ENCODE measurements at regions not wholly inside any gene's neighbourhood (a gene's known extent, or its start where the extent isn't known, plus 50 kb on each side); places are given as distances from the start of the nearest gene placed in this dataset.

DNA sequence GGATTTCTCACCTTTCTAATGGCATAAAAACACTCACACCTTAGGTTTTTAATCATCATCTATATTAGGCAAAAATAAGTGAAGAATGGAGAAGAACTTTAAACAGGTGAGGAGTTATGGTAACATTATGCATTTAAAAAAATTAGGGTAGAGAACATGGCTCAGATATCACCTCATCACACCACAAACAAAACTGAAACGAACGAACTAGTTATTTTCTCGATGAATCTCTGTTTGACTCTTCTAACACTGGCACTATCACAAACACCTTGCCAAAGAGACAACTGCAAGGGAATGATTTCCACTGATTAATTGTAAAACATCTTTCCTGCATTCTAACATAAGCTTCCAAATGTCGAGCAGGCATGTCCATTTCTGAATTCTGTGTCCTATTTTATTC, 286.1 kb upstream of the GJE1 start:
- TF ChIP-seq EZH2 (IDR thresholded peaks at IDR 0.05) (no peak), EZH2phosphoT487 (IDR thresholded peaks at IDR 0.05) (no peak)
- TF ChIP-seq, protein P1, sequence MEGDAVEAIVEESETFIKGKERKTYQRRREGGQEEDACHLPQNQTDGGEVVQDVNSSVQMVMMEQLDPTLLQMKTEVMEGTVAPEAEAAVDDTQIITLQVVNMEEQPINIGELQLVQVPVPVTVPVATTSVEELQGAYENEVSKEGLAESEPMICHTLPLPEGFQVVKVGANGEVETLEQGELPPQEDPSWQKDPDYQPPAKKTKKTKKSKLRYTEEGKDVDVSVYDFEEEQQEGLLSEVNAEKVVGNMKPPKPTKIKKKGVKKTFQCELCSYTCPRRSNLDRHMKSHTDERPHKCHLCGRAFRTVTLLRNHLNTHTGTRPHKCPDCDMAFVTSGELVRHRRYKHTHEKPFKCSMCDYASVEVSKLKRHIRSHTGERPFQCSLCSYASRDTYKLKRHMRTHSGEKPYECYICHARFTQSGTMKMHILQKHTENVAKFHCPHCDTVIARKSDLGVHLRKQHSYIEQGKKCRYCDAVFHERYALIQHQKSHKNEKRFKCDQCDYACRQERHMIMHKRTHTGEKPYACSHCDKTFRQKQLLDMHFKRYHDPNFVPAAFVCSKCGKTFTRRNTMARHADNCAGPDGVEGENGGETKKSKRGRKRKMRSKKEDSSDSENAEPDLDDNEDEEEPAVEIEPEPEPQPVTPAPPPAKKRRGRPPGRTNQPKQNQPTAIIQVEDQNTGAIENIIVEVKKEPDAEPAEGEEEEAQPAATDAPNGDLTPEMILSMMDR (IDR thresholded peaks at IDR 0.05) = no peak
